C4-2B (cell line): ENCODE measurements at regions not wholly inside any gene's neighbourhood (a gene's known extent, or its start where the extent isn't known, plus 50 kb on each side); places are given as distances from the start of the nearest gene placed in this dataset.

Experiments used
- ZFX ChIP-seq: fragments of 450-650 bp; IDR thresholded peaks from 2 replicates; pipeline ENCODE4 v1.6.1; 2017
- TF ChIP-seq, protein P1 (sequence below): fragments of 450-650 bp; conservative IDR thresholded peaks from 2 replicates; pipeline ENCODE4 v1.5.1; 2017; ENCODE audit warnings: mild to moderate bottlenecking

- TF ChIP-seq, protein P1, sequence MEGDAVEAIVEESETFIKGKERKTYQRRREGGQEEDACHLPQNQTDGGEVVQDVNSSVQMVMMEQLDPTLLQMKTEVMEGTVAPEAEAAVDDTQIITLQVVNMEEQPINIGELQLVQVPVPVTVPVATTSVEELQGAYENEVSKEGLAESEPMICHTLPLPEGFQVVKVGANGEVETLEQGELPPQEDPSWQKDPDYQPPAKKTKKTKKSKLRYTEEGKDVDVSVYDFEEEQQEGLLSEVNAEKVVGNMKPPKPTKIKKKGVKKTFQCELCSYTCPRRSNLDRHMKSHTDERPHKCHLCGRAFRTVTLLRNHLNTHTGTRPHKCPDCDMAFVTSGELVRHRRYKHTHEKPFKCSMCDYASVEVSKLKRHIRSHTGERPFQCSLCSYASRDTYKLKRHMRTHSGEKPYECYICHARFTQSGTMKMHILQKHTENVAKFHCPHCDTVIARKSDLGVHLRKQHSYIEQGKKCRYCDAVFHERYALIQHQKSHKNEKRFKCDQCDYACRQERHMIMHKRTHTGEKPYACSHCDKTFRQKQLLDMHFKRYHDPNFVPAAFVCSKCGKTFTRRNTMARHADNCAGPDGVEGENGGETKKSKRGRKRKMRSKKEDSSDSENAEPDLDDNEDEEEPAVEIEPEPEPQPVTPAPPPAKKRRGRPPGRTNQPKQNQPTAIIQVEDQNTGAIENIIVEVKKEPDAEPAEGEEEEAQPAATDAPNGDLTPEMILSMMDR: no peak
- TF ChIP-seq ZFX: no peak
Measured at GRCh38 chr2:108129636-108130035, 110.1 kb upstream of the SULT1C3 start.
